ENCODE measurements at regions not wholly inside any gene's neighbourhood (a gene's known extent, or its start where the extent isn't known, plus 50 kb on each side); places are given as distances from the start of the nearest gene placed in this dataset.
A peak's percentile ranks its signal among the peaks of the same experiment; 100 is the strongest.

DNA sequence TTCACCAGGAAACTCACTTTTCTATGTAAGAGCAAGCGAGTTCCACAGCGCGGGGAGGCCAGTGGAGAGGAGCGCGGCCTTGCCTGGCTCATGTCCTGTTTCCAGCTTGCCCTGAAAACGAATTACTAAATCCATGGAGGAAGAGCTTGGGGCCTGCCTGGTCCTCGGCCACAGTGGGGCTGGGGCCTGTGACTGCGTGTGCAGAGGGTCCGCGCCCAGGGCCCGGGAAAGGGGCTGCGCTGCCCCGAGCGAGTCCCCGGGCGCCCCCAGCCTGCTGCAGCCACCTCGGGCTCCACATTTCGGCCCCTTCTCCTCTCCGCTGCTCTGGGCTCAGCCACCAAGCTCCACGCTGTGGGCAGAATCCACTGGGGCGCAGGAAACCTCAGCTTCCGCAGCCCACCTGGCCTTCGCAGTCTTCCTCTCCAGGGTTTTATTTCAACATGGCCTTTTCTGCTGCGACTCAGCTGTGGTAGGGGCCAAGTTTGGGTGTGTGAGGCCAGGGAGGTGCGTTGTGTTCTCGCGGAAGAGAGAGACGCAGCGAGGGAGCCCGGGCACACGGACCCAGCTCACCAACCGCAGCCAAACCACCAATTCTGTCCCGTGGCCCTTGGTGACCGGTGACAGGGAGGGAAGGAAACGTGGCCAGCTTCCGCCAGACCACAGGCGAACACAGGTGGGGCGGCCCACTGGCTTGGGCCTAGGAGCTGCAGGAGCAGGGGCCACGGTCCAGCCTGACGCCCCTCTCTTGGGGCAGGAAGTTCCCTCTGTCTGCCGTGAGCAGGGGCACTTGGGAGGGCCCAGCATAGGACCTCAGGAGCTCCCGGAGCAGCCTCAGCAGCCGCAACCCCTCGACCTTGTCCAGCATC is 211.4 kb downstream of the ERMARD start:
- H3K36me3 ChIP-seq: no peaks in the 10 kb centered on the region
- no peak for DNase-seq
- H3K27me3 ChIP-seq: peaks cover 0 to 34% (median 0%) of the 10 kb centered on the region in 4 donors
- no peak overlapping the region for H3K27ac ChIP-seq
- H3K4me3 ChIP-seq: peak overlapping the region in 2 of 4 donors; percentile 50 to 61
- intact Hi-C loops (cut with DNase I): no loop called here
- peaks cover 6 to 39% (median 24%) of the 10 kb centered on the region in 3 donors for H3K4me1 ChIP-seq
- H3K9me3 ChIP-seq: no peaks in the 10 kb centered on the region
- TF ChIP-seq POLR2A (IDR thresholded peaks at IDR 0.05): no peak
- TF ChIP-seq, protein P1, sequence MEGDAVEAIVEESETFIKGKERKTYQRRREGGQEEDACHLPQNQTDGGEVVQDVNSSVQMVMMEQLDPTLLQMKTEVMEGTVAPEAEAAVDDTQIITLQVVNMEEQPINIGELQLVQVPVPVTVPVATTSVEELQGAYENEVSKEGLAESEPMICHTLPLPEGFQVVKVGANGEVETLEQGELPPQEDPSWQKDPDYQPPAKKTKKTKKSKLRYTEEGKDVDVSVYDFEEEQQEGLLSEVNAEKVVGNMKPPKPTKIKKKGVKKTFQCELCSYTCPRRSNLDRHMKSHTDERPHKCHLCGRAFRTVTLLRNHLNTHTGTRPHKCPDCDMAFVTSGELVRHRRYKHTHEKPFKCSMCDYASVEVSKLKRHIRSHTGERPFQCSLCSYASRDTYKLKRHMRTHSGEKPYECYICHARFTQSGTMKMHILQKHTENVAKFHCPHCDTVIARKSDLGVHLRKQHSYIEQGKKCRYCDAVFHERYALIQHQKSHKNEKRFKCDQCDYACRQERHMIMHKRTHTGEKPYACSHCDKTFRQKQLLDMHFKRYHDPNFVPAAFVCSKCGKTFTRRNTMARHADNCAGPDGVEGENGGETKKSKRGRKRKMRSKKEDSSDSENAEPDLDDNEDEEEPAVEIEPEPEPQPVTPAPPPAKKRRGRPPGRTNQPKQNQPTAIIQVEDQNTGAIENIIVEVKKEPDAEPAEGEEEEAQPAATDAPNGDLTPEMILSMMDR (IDR thresholded peaks at IDR 0.05): no peak
- WGBS, 2 donors: 79 to 87% methylated on average over 19 to 23 of the region's 44 CpGs

DNA sequence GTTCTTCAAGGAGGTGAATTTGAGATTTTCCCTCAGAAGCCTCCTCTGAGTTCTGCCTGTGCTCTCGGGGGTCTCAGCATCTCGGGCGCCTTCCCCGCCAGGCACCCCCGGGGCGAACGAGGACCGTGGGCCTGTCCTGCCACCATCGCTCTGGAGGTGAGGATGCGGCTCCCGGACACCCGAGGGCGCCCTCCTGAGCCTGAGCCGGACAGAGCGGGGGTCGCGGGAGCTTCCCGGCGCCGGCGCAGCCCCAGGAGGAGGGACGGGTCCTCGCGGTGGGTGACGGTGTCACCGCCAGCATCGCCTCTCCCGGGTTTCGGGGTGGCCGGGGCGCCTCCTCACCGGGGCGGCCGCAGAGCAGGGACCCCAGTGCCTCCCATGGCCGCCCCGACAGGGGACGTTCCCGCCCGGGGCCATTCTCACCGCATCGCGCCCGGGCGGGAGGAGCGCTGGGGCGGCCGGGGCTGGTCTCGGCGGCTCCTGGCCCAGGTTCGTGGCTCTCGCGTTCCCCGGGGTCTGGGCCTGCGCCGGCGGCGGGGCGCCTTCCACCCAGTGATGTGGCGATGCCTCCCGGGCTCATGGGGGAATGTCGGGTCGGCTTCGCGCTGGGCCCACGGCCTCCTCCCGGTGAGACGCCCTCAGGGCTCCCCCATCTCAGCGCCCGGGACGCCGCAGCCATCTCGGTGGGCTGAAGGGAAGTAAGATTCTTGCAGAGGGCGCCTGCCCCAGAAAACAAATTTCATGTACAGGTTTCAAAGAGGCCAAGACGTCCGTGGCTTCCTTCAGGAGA is 210.5 kb downstream of the ERMARD start:
- WGBS, 2 donors: 62 to 95% methylated on average over 3 to 17 of the region's 75 CpGs
- Histone ChIP-seq H3K4me1 (peaks cover 6 to 39% (median 24%) of the 10 kb centered on the region in 3 donors), H3K36me3 (no peaks in the 10 kb centered on the region), H3K4me3 (peak overlapping the region; percentile 14 to 61 (median 38)), H3K9me3 (no peaks in the 10 kb centered on the region), H3K27ac (peak overlapping the region in 2 of 4 donors; percentile 10 to 36), H3K27me3 (peaks cover 0 to 34% (median 0%) of the 10 kb centered on the region in 4 donors)
- intact Hi-C loops (cut with DNase I): no loop called here
- no peak for TF ChIP-seq POLR2A (IDR thresholded peaks at IDR 0.05)
- TF ChIP-seq, protein P1 (IDR thresholded peaks at IDR 0.05): peak in 4 of 6 experiments; percentile 19 to 35 (median 26)
- DNase-seq: no peak

DNA sequence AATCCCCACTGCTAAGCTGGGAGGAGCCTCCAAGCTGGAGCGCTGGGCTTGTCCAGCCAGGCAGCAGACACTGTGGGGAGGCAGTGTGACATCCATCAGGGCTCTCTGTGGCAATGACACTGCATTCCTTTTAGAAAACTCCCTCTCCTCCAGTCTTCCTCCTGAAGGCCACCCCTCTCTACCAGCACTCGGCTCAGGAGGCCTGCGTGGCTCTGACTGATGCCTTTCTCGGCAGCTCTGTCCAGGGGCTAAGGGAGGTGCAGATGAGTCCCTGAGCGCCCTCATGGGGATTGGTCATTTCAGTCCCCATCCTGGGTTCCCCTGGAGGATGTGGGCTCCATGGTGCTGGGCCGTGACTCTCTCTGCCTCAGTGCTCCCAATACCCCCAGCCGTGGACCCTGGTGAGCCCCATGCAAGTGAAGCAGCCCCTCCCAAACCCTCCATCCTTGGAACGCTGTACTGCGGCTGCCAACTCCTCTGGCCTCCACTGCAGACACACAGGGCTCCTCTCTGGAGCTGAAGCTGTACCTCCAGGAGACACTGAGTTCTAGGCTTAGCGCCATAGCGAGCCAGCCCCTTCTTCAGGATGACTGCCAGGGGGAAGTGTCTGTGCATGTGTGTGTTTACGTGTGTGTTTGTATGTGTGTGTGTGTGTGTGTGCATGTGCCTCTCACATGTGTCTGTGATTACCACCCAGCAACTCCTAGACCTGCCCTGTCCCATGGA is 209.6 kb downstream of the ERMARD start:
- TF ChIP-seq, protein P1 (IDR thresholded peaks at IDR 0.05): no peak
- no peak for TF ChIP-seq POLR2A (IDR thresholded peaks at IDR 0.05)
- 65 to 71% methylated on average over 4 to 7 of the region's 12 CpGs for WGBS, 2 donors
- H3K9me3 ChIP-seq: no peaks in the 10 kb centered on the region
- H3K36me3 ChIP-seq: no peaks in the 10 kb centered on the region
- H3K4me1 ChIP-seq: peaks cover 6 to 39% (median 24%) of the 10 kb centered on the region in 3 donors
- H3K4me3 ChIP-seq: no peak overlapping the region
- DNase-seq: no peak
- intact Hi-C loops (cut with DNase I): no loop called here
- peaks cover 0 to 34% (median 0%) of the 10 kb centered on the region in 4 donors for H3K27me3 ChIP-seq
- H3K27ac ChIP-seq: no peak overlapping the region

DNA sequence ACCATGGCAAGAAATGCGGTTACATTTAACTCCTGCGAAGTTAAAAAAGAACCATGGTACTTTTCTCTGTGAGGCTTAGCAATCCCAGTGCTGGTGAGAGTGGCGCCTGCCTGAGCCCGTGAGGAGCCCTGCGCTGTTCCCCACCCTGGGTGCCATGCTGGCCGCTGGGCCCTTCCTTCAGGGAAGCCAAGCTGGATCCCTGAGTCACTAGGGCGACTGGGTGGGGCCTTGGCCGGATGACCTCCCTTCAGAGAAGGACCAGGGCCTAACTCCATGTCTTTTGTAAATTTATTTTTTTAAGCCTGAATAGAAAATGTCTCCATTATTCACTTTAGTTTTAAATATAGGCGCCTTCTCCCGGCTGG is 209.1 kb downstream of the ERMARD start:
- no peak overlapping the region for H3K4me3 ChIP-seq
- no peaks in the 10 kb centered on the region for H3K36me3 ChIP-seq
- 68 to 88% methylated on average over 10 of the region's 10 CpGs for WGBS, 2 donors
- H3K4me1 ChIP-seq: peaks cover 6 to 44% (median 24%) of the 10 kb centered on the region in 3 donors
- TF ChIP-seq, protein P1 (IDR thresholded peaks at IDR 0.05): no peak
- TF ChIP-seq POLR2A (IDR thresholded peaks at IDR 0.05): no peak
- H3K27me3 ChIP-seq: peaks cover 0 to 34% (median 0%) of the 10 kb centered on the region in 4 donors
- H3K9me3 ChIP-seq: no peaks in the 10 kb centered on the region
- intact Hi-C loops (cut with DNase I): no loop called here
- H3K27ac ChIP-seq: no peak overlapping the region
- no peak for DNase-seq
